MV-4-11 (cell line): ENCODE measurements at regions not wholly inside any gene's neighbourhood (a gene's known extent, or its start where the extent isn't known, plus 50 kb on each side); places are given as distances from the start of the nearest gene placed in this dataset.
A peak's percentile ranks its signal among the peaks of the same experiment; 100 is the strongest.

ENCODE experiments used
- DNase-seq: peaks from one replicate; lab custom pipeline; 2025; lab: John Stamatoyannopoulos, UW

DNA sequence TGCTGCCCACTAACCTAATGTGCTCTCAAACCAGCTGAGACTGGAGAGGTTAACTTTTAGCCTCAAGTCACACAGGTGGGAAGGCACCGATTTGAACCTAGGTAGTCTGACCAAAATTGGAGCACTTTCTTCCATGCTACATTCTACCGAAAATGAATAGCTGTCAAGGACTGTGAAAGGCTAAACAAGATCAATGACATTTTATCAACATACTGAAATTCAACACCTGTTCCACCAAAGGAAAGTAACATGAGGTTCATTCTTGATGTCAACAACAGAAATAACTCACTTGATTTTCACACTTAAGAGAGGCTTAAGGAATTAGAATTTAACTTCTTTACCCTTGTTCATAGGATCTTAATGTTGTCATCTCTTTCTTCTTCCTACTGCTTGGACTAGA lies 284.4 kb upstream of the MON1B start:
- no peak for DNase-seq

DNA sequence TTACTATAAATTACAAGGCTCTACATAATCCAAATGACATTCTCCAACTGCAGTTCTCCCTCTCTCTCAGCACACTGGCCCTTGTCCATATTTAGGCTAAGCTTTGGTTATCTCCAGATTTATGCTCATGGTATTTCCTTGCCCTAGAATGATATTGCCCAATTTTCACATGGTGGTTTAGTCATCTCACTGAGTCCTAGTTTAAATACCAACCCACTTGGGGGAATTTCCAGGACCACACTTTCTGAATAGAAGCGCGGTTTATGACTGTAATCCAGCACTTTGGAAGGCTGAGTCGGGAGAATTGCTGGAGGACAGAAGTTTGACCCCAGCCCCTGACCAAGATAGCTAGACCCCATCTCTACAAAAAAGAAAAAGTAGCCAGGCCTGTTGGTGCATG lies 280.1 kb upstream of the MON1B start:
- no peak for DNase-seq

DNA sequence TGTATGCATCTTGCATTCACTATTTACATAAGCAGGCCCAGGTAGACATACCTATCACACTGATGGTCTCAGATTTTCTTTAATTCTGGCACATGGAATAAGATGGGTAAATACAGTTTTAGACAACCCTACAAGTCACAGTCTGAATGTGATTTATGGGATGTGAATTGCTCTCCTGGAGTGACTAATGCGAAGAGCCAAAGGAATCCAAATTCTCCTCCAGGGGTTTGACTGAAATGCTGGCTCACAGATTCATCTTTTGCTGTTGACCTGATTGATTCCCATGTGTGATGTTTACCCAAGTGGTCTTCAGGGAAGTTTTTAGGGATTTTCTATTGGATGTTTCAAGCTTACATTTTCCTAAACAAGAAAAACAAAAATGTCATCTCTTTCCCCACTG lies 277.9 kb upstream of the MON1B start:
- DNase-seq = no peak

DNA sequence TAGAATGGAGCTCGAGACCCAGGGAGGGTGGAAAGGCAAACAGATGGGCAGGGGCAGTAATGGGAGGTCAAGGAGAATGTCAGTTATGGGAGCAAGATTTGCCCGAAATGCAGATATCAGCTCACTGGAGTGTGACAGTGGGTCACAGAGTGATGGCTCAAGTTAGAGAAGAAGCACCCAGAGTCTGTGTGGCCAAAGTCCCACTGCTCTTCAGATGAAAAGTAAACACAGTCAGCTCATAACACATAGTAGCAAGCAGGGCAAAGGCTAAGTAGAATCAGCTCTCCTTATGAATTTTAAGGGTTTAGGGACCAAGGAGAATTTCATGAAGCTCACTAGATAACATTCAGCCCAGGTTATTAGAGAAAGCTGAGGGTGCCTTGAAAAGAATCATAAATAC lies 264.9 kb upstream of the MON1B start:
- no peak for DNase-seq

DNA sequence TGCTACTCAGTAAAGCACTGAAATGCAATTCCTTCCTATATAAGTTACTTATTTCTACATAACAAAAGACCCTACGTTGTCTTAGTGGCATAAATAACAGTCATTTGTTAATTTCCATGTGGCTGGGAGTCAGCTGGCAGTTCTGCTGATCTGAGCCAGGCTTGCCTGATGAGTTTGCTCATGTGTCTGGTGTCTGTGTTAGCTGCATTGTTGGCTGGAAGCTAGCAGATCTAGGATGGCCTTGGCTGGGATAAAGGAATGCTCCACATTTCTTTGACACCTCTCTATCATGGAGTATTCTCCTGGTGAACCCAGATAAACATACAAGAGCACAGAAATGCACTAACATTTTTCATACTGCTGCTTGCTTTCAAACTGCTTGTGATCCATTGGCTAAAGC lies 264.4 kb upstream of the MON1B start:
- DNase-seq = no peak

DNA sequence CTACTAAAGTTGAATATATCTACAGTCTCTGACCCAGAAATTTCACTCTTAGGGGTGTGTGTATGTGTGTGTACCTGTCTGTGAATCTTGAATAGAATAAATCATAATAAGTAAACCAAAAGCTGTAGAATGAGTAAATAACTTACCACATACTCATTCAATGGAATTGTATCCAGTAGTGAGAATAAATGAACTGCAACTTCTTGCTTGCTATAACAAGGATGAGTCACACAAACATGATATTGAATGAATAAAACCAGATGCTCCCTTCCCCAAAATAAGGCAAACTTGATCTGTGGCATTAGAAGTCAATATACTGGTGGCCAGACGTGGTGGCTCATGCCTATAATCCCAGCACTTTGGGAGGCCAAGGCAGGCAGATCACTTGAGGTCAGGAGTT lies 259.8 kb upstream of the MON1B start:
- DNase-seq = no peak

DNA sequence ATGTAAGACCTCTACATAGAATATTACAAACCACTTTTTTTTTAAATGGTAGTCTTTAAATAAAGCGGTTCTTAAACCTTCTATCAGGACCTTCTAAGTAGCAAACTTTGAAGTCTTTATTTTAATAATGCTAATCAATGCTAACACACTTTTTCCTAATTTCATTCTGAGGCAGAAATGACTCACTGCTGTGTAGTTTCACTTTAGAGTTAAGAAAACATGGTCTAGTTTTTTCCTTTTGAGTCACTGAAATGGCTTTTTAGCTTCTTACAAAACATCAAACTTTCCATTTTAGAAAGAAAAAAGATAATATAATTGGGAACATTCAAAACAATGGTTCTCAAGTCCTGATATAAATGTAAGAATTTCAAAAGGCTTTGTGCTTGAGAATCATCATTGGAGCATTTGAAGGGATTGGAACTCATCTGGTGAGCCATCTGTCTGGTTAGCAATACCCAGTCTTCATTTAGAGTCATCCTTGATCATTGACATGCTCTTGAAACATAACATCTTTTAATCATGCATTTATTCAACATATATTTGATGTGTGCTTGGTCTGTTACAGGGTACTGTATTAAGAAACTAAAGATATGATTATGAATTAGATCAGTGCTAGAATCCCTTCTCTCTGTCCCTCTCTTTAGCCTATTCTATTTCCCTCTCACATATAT lies 258.3 kb upstream of the MON1B start:
- no peak for DNase-seq

DNA sequence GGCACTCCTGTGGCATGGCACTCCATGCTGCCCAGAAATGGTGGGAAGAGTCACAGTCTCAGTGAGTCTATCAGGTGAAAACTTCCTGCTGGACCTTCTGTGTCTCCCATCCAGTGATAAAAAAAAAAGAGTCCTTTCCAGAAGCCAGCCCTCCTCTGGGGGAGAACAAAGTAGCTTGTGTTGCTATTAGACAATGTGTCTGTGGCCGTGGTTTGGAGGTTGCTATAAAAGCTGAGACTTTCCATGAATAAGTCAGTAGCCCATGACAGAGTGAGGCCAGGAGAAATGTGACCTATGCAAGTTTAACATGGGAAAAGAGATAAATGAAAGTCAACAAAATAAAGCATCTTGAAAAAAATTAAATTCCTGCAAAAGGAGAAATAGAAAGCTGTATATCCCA lies 250.7 kb upstream of the MON1B start:
- no peak for DNase-seq

DNA sequence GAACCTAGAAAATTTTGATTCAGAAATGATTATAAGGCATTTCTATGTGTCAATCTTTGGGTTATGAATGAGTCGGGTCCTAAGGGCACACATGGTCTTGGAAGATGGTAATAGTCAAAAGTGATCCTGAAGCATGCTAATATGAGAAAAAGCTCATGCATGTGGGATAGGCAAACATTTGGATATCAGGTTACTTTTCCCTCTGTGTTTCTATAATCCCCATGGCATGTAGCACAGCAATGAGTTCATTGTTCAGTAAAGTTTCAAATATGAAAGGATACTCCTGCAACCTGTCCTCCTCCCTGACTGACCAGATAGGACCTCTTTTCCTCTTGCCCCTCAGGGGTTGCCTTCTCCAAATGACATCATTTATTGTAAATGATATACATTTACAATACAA lies 249.9 kb upstream of the MON1B start:
- DNase-seq = no peak

DNA sequence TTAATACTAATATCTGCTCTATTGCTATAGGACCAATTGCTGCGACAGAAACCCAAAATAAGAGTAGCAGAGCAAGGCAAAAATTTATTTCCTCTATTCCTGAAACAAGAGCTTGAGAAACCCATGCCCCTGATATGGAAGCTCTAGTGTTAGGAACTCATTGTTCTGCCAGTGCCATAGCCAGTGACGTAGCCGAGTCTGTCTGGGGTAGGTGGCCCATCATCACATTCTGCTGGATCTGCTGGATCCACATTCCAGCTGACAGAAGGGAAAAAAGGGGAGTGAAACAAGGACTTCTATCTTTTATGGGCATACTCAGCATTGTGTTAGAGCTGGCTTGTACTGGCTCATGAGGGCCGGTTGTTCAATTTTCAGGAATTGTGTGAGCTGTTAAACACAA lies 248.9 kb upstream of the MON1B start:
- DNase-seq = no peak

DNA sequence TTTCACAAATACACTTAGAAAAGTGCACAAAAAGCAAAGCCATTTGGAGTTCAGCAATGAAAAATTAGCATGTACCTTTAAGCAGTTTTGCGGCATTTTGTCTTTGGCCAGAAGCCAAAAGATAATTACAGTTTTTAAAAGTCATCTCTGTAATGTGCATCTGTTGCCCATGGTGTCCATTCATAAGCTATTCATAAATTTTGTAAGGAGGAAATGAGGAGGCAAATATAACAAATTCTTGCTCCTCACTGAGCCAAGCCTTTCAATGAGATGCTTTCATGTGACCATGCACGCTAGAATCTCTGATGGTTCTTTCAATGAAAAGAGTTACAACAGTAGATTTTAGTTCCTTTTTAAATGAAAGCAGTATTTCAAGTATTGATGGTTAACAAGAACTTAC lies 247.1 kb upstream of the MON1B start:
- no peak for DNase-seq

DNA sequence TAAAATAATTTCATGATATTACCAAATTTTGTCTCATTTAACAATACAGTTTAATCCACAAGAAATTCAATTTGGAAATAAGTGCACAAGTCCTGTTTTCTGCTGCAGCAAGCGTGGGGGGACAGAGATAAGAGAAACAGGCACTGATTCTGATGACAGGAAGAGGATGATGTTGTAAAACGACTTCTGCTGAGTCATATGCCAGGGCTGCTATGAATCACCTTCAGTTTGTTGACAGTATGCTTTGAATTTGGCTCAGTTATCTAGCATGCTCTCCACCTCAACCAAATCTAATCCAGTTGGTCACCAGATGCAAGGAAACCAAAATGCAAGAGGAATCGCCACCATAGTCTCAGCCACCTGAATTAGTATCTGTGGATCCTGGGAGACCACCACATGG lies 244.1 kb upstream of the MON1B start:
- DNase-seq = peak; percentile 2

DNA sequence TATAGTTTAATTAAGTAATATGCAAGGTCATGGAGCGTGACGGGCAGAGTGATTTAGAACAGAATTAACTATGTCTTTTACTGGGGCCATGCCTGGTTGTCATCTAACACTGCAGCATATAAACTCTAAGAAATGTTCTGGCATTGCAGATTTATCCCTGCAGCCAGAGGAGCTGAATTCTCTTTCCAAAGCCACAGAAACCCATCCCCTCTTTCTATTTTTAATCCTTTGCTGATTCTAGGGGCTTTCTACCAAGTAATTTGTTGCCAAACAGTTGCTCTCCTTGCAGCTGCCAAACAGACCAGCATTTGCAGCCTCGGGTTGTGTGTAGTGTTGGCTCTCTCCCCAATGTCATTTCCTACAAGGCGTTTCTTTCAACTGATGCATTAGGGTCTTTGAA lies 243.2 kb upstream of the MON1B start:
- no peak for DNase-seq

DNA sequence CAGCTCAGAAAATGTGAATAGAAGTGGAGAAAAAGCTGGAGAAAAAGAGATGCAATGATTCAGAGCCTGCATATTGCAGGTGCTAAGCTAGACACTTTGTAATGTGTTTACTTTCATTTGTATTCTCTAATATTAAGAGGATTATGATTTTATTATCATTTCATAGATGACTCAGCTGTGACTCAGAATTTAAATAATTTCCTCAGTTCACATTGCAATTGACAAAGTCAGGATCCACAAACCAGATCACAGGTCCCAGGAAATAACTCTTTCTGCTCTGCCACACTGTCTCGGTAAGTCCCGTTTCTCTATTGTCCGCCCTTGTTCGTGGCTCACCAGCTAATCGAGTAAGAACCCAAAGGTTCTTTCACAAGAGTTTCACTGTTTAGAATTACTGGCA lies 235.4 kb upstream of the MON1B start:
- no peak for DNase-seq

DNA sequence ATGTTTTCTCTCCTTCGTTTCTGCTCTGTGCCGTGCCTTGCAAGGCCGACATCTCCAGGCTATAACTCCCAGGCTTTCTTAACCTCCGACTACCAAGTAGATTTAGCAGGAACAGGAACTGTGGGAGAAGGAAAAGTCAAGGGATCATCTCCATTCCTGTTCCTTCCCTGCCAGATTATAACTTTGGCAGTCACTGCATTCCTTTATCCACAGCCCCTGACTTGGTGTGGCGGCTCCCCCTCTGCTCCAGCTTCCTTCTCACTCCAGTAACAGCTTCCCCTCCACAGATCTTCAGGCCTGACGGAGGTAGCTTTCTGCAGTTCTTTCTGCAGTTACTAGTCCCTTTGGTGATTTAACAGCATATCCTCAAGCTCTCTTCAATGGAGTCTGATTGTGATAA lies 234.6 kb upstream of the MON1B start:
- no peak for DNase-seq

DNA sequence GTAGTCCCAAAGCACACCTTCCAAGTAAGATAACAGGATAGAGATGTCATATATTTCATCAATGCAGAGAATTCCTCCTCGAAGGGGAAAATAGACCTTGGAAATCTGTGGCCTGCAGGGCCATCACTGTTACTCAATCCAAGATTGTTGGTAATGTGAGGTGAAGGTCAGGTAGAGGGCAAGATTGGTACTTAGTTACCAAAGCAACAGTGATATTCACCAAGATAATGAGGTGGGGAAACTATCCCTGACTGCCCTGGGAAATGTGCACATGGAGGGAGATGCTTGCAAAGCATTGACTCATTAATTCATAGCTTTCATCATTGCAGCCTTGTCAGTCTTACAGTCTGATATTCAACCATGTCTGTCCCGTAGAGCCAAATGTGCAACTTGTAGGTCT lies 234.1 kb upstream of the MON1B start:
- no peak for DNase-seq

DNA sequence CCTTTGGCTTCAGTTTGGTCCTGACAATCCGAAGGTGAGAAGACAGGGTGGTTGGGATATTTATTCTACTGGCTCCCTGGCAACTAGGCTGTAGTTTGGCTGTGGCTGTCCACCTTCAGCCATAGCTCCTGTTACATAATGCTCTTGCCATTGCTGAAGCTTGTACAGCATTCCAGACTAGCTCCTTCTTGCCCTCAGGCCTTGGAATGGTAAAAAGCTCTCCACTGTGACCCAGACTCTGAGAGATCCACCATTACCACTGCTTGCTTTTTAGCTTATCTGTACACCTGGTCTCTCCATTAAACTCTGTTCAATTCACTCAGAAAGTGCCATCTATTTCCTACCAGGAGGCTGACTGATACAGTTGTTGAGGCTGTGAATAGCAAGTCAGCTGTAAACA lies 231.8 kb upstream of the MON1B start:
- DNase-seq = no peak

DNA sequence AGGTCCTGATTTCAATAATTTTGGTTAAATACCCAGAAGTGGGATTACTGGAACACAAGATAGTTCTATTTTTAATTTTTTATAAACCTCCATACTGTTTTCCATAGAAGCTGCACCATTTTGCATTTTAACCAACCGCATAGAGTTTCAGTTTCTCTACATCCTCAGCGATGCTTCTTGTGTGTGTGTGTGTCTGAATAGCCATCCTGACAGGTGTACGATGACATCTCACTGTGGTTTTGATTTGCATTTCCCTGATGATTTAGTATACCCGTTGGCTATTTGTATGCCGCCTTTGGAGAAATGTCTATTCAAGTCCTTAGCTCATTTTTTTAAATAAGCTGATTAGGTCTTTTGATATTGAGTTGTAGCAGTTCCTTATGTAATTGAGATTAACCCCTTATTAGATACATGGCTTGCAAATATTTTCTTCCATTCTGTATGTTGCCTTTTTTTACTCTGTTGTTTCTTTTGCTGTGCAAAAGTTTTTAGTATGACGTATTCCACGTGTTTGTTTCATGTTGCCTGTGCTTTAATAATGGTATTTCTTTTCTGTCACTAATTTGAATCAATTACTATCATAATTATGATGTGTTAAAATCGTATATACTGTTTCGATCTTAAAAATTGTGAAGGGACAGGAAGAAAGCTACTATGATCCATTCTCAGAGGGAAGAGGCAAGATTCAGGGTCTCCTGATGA lies 227.2 kb upstream of the MON1B start:
- no peak for DNase-seq

DNA sequence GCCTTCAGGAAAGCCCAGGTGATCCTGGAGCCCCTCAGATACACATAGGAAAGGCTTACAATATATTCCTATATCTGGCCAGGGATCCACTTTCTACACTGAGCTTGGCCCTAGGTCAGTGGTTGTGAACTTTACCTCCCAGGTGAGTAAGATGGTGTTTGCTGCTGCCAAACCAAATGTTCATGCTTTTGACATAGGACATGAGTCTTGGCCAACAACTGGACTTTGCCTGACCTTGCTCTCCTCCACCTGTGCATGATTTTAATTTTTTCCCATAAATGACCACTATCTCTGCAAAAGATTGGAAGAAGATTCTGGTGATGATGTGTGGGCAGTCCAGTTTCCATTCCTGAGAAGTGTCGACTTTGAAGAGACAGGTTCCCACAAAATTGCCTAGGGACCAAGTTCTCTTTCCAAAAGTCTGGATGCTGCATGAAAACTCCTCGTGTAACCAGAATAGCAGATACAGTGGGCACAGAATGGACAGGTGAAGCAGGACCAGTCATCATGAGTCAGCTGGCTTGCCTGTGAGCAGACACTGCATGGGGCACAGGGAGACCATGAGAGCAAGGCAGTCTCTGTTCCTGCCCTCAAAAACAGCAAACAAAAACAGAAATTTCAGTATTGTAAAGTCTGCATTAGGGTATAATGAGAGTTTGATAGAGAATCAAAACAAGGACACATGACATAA lies 226.4 kb upstream of the MON1B start:
- DNase-seq = no peak

DNA sequence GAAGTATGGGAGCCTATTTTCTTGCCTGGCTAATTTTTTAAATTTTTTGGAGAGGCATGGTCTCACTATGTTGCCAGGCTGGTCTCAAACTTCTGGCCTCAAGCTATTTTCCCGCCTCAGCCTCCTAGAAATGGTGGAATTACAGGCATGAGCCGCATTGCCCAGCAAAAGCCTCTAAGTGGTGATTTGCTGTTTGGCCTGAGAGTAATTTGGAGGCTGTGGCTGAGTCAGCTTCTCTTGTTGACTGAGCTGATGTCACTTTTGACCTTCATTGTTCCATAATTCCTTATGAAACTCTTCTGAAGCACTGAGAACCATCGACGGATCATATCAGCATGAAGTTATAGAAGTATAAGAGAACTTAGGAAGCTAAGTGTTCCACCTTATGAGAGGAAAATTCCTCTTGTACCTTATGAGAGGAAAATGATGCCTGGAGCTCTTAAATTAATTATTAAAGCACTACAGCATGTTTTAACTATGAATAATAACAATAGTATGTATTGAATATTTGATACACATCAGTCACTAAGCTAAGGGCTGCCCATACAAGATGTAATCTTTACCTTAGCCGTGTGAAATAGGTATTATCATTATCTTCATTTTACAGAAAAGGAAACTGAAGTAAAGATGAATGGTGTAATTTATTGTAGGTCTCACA lies 220.8 kb upstream of the MON1B start:
- no peak for DNase-seq

DNA sequence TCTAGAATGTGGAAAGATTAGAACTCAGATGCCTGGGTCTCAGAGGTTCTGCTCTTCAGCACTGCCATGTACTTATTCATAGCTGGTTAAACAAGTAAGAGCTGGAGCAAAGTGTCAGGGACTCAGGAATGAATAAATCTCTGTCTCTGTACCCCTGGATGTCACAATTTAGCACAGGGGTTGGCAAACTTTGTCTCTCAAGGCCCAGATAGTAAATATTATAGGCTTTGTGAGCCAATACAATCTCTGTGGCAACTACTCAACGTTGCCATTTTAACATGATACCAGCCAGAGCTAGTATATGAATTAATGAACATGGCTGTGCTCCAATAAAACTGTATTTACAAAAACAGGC lies 220.3 kb upstream of the MON1B start:
- no peak for DNase-seq

DNA sequence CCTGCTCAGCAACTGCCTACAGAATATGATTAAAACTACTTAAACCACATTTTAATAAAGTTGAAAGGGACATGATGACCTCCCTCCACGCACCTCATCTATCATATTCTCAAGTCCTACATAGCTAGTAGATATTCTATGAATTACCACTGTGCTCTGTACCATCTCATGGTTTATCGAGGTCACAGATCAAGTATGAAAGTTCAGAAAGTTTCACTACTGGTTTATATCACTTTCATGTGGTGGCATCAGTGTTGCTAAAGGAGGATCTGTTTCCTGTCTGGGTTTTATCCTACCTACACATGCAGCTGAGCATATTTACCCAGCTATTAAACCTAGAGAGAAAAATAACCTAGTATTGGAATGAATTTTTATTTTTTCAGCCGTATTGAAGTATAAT lies 214.9 kb upstream of the MON1B start:
- no peak for DNase-seq

DNA sequence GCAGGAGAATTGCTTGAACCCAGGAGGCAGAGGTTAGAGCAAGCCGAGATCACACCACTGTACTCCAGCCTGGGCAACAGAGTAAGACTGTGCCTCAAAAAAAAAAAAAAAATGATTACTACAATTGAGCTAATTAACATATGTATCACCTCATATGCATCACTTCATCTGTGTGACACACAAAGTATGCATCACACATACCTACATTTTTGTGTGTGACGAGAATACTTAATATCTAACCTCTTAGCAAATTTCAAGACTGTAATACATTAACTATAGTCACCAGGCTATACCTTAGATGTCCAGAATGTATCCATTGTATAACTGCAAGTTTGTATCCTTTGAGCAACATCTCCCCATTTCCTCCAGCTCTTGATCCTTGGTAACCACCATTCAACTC lies 214.2 kb upstream of the MON1B start:
- DNase-seq = no peak
